Activated naive CD4-positive, alpha-beta T cell treated with Interleukin-2 at 50 U/mL for 16 hours (primary cell): ENCODE measurements at regions not wholly inside any gene's neighbourhood (a gene's known extent, or its start where the extent isn't known, plus 50 kb on each side); places are given as distances from the start of the nearest gene placed in this dataset.

Experiments used
- DNase-seq: peaks from one replicate; pipeline ENCODE4 v3.0.0-alpha.2; 2020

- no peak for DNase-seq
Observed at GRCh38 chr20:20877079-20877478, 164.6 kb upstream of the RALGAPA2 start.

DNA sequence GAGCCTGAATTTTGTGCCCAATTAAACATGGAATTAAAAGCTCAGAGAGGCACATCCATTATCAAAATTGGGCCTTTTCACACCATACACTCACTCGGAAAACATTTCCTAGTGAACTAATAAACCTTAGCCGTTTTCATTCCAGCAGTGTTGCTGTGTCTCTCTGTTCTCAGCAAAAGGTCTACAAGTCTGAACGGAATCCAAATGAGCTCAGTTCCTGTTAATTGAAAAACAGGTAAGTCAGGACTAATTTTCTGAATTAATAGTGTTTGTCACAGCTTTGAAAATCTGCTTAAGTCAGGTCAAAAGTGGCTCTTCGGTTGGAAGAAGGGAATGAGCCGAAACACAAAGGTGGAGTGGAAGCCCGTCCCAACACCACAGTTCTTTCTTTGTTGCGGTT is 163.3 kb upstream of the RALGAPA2 start:
- DNase-seq: no peak

DNA sequence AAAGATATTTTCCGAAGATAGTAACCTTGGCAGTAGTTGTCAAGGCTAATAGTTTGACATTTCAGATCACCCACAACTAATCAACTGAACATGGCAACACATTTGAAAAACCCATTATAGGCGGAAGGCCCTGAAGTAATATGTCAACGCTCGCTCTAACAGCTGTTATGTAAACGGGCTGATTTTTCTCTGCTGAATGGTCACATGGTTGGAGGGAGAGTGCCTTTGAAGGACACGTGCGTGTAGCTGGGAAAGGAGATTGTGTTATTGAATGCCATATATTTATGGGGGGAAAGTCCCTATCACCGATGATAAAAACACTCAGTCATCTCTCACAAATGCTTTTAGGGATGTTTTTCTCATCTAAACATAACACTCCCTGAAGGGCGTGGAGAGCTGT is 160.0 kb upstream of the RALGAPA2 start:
- no peak for DNase-seq

GRCh38 chr20:20869161-20869775 is 156.8 kb upstream of the RALGAPA2 start:
- no peak for DNase-seq

- DNase-seq: no peak
Observed at GRCh38 chr20:20864351-20865096, 152.1 kb upstream of the RALGAPA2 start.

- peak; percentile 84 for DNase-seq
Observed at GRCh38 chr20:20860078-20860806, 147.8 kb upstream of the RALGAPA2 start.

DNA sequence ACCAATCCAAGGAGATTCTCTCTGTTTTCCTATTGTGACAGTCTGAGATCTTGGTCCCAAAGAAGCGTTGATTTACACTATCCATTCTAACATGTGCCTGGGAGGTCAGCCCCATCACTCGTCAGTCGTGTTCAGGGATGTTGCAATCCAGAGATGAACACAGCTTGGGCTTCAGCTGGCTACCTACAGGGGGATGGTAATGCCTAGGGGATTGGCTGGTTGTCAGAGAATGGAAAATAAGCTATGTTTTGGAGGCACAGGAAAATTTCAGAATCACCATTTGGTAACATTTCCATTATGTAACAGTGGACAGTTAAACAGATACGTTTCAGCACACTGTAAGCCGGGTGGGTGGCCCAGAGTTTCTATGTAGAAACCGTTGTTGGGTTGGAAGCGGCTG is 147.1 kb upstream of the RALGAPA2 start:
- no peak for DNase-seq

GRCh38 chr20:20856956-20857355 is 144.5 kb upstream of the RALGAPA2 start:
- DNase-seq: no peak

- no peak for DNase-seq
Observed at GRCh38 chr20:20856306-20856705, 143.9 kb upstream of the RALGAPA2 start.

DNA sequence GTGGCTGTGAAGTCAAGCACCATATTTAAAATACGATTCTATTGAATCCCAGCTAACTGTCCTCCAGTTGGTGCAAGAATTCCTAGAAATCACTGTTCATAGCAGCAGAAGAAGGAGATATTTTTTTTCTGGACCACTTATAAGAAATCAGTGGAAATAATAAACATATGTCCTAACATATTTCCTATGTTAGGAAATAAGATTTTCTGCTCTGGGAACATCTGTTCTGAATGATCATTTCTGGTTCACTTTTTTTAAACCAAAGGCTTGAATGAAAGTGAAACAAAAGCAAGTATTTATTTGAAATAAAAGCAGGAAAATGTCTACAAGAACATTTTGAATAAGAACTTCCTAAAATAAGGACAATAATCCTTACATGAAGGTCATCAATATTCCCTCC is 138.9 kb upstream of the RALGAPA2 start:
- DNase-seq: no peak

GRCh38 chr20:20850407-20850806 is 138.0 kb upstream of the RALGAPA2 start:
- no peak for DNase-seq

DNA sequence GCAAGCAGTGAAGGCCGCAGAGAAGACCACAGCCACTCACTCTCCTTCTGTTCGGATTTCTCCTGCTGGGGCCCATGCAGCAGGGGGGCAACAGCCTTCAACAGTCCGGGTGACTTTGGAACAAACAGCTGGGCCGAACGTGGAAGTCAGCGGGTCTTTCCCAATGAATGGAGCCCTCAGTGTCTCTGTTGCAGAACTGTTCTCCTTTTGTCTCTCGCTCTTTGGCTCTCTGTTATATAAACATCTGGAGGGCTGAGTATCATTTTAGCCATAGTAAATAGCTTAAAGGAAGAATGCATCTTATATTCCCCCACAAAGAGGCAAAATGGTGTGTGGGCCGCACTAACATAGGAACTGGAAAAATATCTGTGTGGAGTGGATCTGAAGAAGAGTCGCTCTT is 136.7 kb upstream of the RALGAPA2 start:
- no peak for DNase-seq

- no peak for DNase-seq
Observed at GRCh38 chr20:20847814-20848213, 135.4 kb upstream of the RALGAPA2 start.

DNA sequence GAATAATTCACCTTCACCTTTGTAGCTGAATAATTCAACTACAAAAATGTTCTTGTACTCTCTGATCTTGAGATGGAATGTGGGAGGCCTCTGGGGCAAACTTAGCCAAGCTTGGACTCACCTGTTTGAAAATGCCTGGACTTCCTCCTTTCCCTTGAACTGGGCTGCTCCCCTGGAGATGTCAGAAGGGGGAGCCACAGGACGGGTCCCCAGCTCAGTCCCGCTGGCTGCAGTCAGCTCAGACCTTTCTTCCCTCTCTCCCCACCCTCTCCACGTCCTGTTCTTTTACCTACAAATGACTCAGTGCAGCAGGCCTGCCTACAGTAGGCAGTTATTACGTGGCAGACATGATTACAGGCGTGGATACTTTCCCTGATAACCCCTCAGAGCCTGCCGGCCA is 131.5 kb upstream of the RALGAPA2 start:
- DNase-seq: no peak

GRCh38 chr20:20839771-20840170 is 127.3 kb upstream of the RALGAPA2 start:
- no peak for DNase-seq

DNA sequence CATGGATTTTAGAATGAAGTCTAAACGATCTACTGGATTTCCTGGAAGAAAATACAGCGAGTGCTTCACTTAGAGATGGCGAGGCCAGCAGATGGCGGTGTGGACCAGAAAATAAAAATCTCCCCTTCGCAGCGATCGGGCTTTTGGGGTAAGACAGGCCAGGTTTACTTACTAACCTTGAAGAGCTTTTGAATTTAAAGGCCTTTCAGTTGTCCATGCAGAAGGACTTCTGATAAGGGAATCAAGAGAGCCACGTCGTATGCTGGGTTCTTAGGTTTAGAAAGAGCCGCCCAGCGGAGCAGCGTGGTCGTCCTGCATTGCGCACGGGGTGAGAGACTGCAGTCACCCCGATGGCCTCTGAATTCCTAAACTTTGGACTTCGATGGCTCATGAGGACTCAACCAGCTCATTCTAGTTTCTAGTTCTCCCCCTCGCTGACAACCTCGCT is 125.2 kb upstream of the RALGAPA2 start:
- DNase-seq: peak; percentile 13

DNA sequence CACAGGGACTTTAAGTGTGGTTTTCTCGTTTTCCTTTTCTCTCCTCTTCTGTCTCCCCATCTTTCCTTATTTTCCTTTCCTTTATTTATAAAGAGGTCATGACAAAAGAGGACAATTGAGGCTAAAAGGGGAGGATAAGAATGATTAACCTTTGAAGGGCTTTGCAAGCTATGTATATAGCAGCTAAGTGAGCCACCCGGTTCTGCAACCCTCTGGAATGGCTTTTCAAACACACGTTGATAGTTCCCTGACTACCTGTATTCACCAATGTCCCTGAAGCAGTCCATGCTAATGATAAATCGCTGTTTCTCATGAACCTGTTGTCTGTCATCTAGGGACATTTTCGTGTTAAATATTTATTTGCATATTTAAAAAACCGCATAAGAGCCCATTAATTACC is 124.4 kb upstream of the RALGAPA2 start:
- DNase-seq: no peak

GRCh38 chr20:20835897-20836296 is 123.5 kb upstream of the RALGAPA2 start:
- DNase-seq: no peak

GRCh38 chr20:20834008-20834407 is 121.6 kb upstream of the RALGAPA2 start:
- DNase-seq: no peak

GRCh38 chr20:20832715-20833114 is 120.3 kb upstream of the RALGAPA2 start:
- DNase-seq: no peak

GRCh38 chr20:20831794-20832193 is 119.3 kb upstream of the RALGAPA2 start:
- no peak for DNase-seq

DNA sequence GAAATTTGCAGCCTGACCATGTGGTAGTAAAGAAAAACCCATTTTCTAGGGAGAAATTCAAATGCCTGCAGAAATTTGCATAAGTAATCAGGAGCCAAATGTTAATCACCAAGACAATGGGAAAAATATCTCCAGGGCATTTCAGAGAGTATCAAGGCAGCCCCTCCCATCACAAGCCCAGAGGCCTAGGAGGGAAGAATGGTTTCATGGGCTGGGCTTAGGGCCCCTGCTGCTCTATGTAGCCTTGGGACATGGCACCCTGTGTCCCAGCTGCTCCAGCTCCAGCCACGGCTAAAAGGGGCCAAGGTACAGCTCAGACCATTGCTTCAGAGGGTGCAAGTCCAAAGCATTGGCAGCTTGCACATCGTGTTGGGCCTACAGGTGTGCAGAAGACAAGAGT is 117.2 kb upstream of the RALGAPA2 start:
- no peak for DNase-seq

- DNase-seq: no peak
Observed at GRCh38 chr20:20827992-20828597, 115.7 kb upstream of the RALGAPA2 start.
